Neural cell (in vitro differentiated cells): ENCODE measurements at regions not wholly inside any gene's neighbourhood (a gene's known extent, or its start where the extent isn't known, plus 50 kb on each side); places are given as distances from the start of the nearest gene placed in this dataset.

Experiments used
- H2AFZ ChIP-seq: fragments of 200-600, 300-800 bp; sonication (generic), shearing (Covaris generic); 2 replicates; pipeline ENCODE4 v1.6.0; 2014; ENCODE audit warnings: low read depth, mild to moderate bottlenecking, antibody characterized with exemption, low read length, moderate library complexity
- H3F3A ChIP-seq: fragments of 200-600 bp; shearing (Covaris generic); 2 replicates; pipeline ENCODE4 v1.6.1; 2016; ENCODE audit warnings: mild to moderate bottlenecking, moderate library complexity, mixed read lengths, antibody characterized with exemption, low read length; ENCODE audit not compliant: insufficient read depth, poor library complexity, severe bottlenecking
- H3K27ac ChIP-seq: fragments of 200-600, 300-800 bp; sonication (generic), shearing (Covaris generic); 2 replicates; pipeline ENCODE4 v1.5.1; 2014; ENCODE audit warnings: mild to moderate bottlenecking, low read length, moderate library complexity
- H3K27me3 ChIP-seq: fragments of 300-800, 200-600 bp; sonication (generic), shearing (Covaris generic); 2 replicates; pipeline ENCODE4 v1.6.0; 2014; ENCODE audit warnings: mild to moderate bottlenecking, low read depth, low read length, moderate library complexity; ENCODE audit not compliant: insufficient read depth
- H3K36me3 ChIP-seq: fragments of 300-800, 200-600 bp; sonication (generic), shearing (Covaris generic); 2 replicates; pipeline ENCODE4 v1.5.1; 2014; ENCODE audit warnings: mild to moderate bottlenecking, antibody characterized with exemption, low read length, moderate library complexity; ENCODE audit not compliant: insufficient read depth
- H3K4me2 ChIP-seq: fragments of 300-800, 200-600 bp; sonication (generic), shearing (Covaris generic); 2 replicates; pipeline ENCODE4 v1.6.0; 2014; ENCODE audit warnings: mild to moderate bottlenecking, low read length
- H3K4me3 ChIP-seq: fragments of 300-800, 200-600 bp; sonication (generic), shearing (Covaris generic); 2 replicates; pipeline ENCODE4 v1.5.1; 2014; ENCODE audit warnings: mild to moderate bottlenecking, low read length, moderate library complexity
- H3K79me2 ChIP-seq: fragments of 200-600 bp; shearing (Covaris generic); replicated peaks from 2 replicates; pipeline ENCODE4 v1.6.0; 2014; ENCODE audit warnings: mild to moderate bottlenecking, low read length, moderate library complexity; ENCODE audit not compliant: insufficient read depth
- H3K9ac ChIP-seq: fragments of 300-800, 200-600 bp; sonication (generic), shearing (Covaris generic); 2 replicates; pipeline ENCODE4 v1.6.1; 2016; ENCODE audit warnings: mild to moderate bottlenecking, low read length, mixed read lengths
- H3K9me2 ChIP-seq: fragments of 200-600 bp; shearing (Covaris generic); 2 replicates; pipeline ENCODE4 v1.6.1; 2016; ENCODE audit warnings: mild to moderate bottlenecking, low read length, mixed read lengths; ENCODE audit not compliant: insufficient read depth
- H3K9me3 ChIP-seq: fragments of 200-600, 300-800 bp; sonication (generic), shearing (Covaris generic); 2 replicates; pipeline ENCODE4 v1.6.1; 2016; ENCODE audit warnings: mild to moderate bottlenecking, mixed run types, low read length, moderate library complexity, mixed read lengths
- H4K20me1 ChIP-seq: fragments of 200-600 bp; shearing (Covaris generic); 2 replicates; pipeline ENCODE4 v1.6.1; 2016; ENCODE audit warnings: mild to moderate bottlenecking, mixed run types; ENCODE audit not compliant: insufficient read depth
- EP300 ChIP-seq: fragments of 450-650 bp; conservative IDR thresholded peaks from 2 replicates; pipeline ENCODE4 v1.6.1; 2014; ENCODE audit warnings: antibody characterized with exemption, mild to moderate bottlenecking, moderate library complexity; ENCODE audit not compliant: poor library complexity, severe bottlenecking
- EZH2 ChIP-seq: fragments of 200-600, 300-800 bp; shearing (Covaris generic), sonication (generic); IDR thresholded peaks from 2 replicates; pipeline ENCODE4 v1.6.1; 2014; ENCODE audit warnings: antibody characterized with exemption, low read length, borderline replicate concordance, mild to moderate bottlenecking; ENCODE audit not compliant: insufficient read depth, poor library complexity, severe bottlenecking
- MXI1 ChIP-seq: fragments of 450-650 bp; conservative IDR thresholded peaks from 2 replicates; pipeline ENCODE4 v1.6.1; 2014; ENCODE audit warnings: antibody characterized with exemption, mild to moderate bottlenecking; ENCODE audit not compliant: poor library complexity, severe bottlenecking
- POLR2AphosphoS5 ChIP-seq: IDR thresholded peaks from 2 replicates; pipeline ENCODE4 v1.6.1; 2012
- RAD21 ChIP-seq: fragments of 450-650 bp; conservative IDR thresholded peaks from 2 replicates; pipeline ENCODE4 v1.6.1; 2014; ENCODE audit warnings: antibody characterized with exemption, mild to moderate bottlenecking, moderate library complexity
- REST ChIP-seq: IDR thresholded peaks from 2 replicates; pipeline ENCODE4 v1.6.1; 2012; ENCODE audit warnings: borderline replicate concordance
- SMC3 ChIP-seq: fragments of 450-650 bp; conservative IDR thresholded peaks from 2 replicates; pipeline ENCODE4 v1.6.1; 2014; ENCODE audit warnings: antibody characterized with exemption, mild to moderate bottlenecking, moderate library complexity; ENCODE audit not compliant: poor library complexity
- TAF1 ChIP-seq: IDR thresholded peaks from 2 replicates; pipeline ENCODE4 v1.6.1; 2012; ENCODE audit warnings: low read depth
- TF ChIP-seq, protein P1 (sequence below): fragments of 450-650 bp; IDR thresholded peaks from 2 replicates; pipeline ENCODE4 v1.5.1; 2014; ENCODE audit warnings: antibody characterized with exemption, mild to moderate bottlenecking, moderate library complexity; ENCODE audit not compliant: poor library complexity, severe bottlenecking

DNA sequence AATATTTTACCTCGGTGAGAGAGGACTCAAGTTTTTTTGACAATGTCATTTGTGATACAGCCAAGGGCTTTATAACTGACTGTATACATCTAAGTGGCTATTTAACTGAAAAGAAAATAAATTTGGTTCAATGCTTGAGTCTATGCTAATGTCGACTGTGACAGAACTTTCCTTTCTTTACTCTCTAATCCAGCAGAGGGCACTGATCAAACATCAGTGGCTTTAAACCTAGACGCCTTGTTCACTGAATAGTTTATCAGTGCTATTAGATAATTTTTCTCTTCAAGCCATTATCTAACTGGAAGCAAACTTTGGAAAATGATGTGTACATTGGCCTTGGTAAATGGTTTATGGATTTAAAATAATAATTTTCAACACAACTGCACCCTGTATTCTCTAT lies 285.1 kb downstream of the CHL1 start:
- no peaks in the 10 kb centered on the region for H4K20me1 ChIP-seq
- H2AFZ ChIP-seq = no peak overlapping the region
- TF ChIP-seq TAF1 = no peak
- no peak for TF ChIP-seq POLR2AphosphoS5
- TF ChIP-seq RAD21 = peak; percentile 78
- no peak for TF ChIP-seq MXI1
- no peak for TF ChIP-seq EZH2
- peak; percentile 77 for TF ChIP-seq SMC3
- TF ChIP-seq, protein P1, sequence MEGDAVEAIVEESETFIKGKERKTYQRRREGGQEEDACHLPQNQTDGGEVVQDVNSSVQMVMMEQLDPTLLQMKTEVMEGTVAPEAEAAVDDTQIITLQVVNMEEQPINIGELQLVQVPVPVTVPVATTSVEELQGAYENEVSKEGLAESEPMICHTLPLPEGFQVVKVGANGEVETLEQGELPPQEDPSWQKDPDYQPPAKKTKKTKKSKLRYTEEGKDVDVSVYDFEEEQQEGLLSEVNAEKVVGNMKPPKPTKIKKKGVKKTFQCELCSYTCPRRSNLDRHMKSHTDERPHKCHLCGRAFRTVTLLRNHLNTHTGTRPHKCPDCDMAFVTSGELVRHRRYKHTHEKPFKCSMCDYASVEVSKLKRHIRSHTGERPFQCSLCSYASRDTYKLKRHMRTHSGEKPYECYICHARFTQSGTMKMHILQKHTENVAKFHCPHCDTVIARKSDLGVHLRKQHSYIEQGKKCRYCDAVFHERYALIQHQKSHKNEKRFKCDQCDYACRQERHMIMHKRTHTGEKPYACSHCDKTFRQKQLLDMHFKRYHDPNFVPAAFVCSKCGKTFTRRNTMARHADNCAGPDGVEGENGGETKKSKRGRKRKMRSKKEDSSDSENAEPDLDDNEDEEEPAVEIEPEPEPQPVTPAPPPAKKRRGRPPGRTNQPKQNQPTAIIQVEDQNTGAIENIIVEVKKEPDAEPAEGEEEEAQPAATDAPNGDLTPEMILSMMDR = peak; percentile 76
- no peak for TF ChIP-seq REST
- TF ChIP-seq EP300 = no peak
- no peaks in the 10 kb centered on the region for H3K36me3 ChIP-seq
- H3K9me2 ChIP-seq = no peaks in the 10 kb centered on the region
- H3K9me3 ChIP-seq = no peaks in the 10 kb centered on the region
- H3K4me2 ChIP-seq = no peak overlapping the region
- no peaks in the 10 kb centered on the region for H3K79me2 ChIP-seq
- H3K27me3 ChIP-seq = no peaks in the 10 kb centered on the region
- no peak overlapping the region for H3K4me3 ChIP-seq
- H3K9ac ChIP-seq = no peak overlapping the region
- no peak overlapping the region for H3K27ac ChIP-seq
- H3F3A ChIP-seq = no peaks in the 10 kb centered on the region

DNA sequence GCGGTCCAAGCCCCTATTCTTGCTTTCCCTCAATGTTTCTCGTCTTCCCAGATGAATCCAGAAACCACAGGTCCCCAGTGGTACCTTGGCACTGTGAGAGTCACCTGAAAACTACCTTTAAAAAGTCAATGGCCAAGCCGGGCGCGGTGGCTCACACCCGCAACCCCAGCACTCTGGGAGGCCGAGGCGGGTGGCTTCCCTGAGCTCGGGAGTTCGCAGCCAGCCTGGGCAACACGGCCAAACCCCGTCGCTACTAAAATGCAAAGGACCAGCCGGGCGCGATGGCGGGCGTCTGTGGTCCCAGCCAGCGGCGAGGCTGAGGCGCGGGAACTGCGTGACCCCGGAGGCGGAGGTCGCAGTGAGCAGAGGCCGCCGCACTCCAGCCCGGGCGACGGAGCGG lies 285.9 kb downstream of the CHL1 start:
- H4K20me1 ChIP-seq = no peaks in the 10 kb centered on the region
- H2AFZ ChIP-seq = no peak overlapping the region
- no peak for TF ChIP-seq REST
- H3K79me2 ChIP-seq = no peaks in the 10 kb centered on the region
- H3K9me3 ChIP-seq = no peaks in the 10 kb centered on the region
- H3K36me3 ChIP-seq = no peaks in the 10 kb centered on the region
- H3K9me2 ChIP-seq = no peaks in the 10 kb centered on the region
- no peaks in the 10 kb centered on the region for H3F3A ChIP-seq
- H3K27ac ChIP-seq = no peak overlapping the region
- no peak overlapping the region for H3K4me3 ChIP-seq
- H3K4me2 ChIP-seq = no peak overlapping the region
- H3K9ac ChIP-seq = no peak overlapping the region
- H3K27me3 ChIP-seq = no peaks in the 10 kb centered on the region
